ENCODE measurements at regions not wholly inside any gene's neighbourhood (a gene's known extent, or its start where the extent isn't known, plus 50 kb on each side); places are given as distances from the start of the nearest gene placed in this dataset.

DNA sequence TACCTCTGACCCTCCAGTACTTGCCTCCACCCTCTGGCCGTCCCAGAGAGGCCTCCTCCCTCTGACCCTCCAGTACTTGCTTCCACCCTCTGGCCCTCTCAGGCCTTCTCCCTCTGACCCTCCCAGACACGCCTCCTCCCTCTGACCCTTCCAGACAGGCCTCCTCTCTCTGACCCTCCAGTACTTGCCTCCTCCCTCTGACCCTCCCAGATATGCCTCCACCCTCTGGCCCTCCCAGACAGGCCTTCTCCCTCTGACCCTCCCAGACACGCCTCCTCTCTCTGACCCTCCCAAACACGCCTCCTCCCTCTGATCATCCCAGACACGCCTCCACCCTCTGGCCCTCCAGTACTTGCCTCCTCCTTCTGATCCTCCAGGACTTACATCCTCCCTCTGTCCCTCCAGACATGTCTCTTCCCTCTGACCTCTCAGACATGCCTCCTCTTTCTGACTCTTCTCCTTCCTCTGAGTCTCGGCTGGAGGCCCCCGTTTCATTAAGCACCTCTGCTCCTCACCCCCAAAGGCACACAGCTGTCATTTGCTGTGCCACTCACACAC lies 71.9 kb downstream of the PHETA1 start:
- TF ChIP-seq, protein P1, sequence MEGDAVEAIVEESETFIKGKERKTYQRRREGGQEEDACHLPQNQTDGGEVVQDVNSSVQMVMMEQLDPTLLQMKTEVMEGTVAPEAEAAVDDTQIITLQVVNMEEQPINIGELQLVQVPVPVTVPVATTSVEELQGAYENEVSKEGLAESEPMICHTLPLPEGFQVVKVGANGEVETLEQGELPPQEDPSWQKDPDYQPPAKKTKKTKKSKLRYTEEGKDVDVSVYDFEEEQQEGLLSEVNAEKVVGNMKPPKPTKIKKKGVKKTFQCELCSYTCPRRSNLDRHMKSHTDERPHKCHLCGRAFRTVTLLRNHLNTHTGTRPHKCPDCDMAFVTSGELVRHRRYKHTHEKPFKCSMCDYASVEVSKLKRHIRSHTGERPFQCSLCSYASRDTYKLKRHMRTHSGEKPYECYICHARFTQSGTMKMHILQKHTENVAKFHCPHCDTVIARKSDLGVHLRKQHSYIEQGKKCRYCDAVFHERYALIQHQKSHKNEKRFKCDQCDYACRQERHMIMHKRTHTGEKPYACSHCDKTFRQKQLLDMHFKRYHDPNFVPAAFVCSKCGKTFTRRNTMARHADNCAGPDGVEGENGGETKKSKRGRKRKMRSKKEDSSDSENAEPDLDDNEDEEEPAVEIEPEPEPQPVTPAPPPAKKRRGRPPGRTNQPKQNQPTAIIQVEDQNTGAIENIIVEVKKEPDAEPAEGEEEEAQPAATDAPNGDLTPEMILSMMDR (IDR thresholded peaks at IDR 0.05), result no peak
- TF ChIP-seq POLR2A (IDR thresholded peaks at IDR 0.05), result no peak

All from heart left ventricle (tissue), 13 donors.